Sigmoid colon (tissue), 4 donors: ENCODE measurements at regions not wholly inside any gene's neighbourhood (a gene's known extent, or its start where the extent isn't known, plus 50 kb on each side); places are given as distances from the start of the nearest gene placed in this dataset.

Source experiments
- EP300 ChIP-seq, 4 donors: sonication (generic); formaldehyde crosslinking; IDR thresholded peaks; one replicate each; pipeline ENCODE4 v1.6.1; 2017; ENCODE audit warnings: antibody characterized with exemption in 4 of 4
- POLR2A ChIP-seq, 2 donors: fragments of 450-650 bp; IDR thresholded peaks; one replicate each; pipeline ENCODE4 v1.6.1; 2016; ENCODE audit warnings: antibody characterized with exemption in 2 of 2, mild to moderate bottlenecking in 2 of 2, moderate library complexity in 2 of 2
- TF ChIP-seq, protein P1 (sequence below), 4 experiments: fragments of 450-650 bp in 3 of 4; fragments of 200-600 bp in 1 of 4; IDR thresholded peaks; one replicate each; pipeline ENCODE4 v1.5.1; 2016 to 2019; ENCODE audit warnings: antibody characterized with exemption in 4 of 4, mild to moderate bottlenecking in 3 of 4, moderate library complexity in 2 of 4

DNA sequence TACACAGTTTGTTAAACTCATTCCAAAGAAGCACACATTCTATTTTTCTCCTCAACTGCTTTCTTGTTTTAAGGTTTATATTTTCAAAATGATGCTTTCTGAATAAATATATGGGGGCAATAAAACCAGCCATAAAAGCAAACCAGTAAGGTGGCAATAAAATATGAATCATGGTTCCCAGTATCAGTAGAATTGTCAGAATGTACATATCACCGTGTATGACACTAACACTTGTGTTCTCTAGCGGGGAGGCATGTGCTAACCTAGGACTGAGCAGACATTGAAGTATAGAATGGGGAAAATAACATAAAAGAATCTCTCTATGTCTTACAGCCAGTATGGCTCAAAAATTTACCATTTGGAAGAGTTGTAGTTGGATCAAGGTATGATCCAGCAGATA lies 329.9 kb upstream of the ISL1 start:
- no peak for TF ChIP-seq POLR2A (IDR thresholded peaks at IDR 0.05)
- TF ChIP-seq, protein P1, sequence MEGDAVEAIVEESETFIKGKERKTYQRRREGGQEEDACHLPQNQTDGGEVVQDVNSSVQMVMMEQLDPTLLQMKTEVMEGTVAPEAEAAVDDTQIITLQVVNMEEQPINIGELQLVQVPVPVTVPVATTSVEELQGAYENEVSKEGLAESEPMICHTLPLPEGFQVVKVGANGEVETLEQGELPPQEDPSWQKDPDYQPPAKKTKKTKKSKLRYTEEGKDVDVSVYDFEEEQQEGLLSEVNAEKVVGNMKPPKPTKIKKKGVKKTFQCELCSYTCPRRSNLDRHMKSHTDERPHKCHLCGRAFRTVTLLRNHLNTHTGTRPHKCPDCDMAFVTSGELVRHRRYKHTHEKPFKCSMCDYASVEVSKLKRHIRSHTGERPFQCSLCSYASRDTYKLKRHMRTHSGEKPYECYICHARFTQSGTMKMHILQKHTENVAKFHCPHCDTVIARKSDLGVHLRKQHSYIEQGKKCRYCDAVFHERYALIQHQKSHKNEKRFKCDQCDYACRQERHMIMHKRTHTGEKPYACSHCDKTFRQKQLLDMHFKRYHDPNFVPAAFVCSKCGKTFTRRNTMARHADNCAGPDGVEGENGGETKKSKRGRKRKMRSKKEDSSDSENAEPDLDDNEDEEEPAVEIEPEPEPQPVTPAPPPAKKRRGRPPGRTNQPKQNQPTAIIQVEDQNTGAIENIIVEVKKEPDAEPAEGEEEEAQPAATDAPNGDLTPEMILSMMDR (IDR thresholded peaks at IDR 0.05), result no peak
- TF ChIP-seq EP300 (IDR thresholded peaks at IDR 0.05), result no peak
